ENCODE measurements at regions not wholly inside any gene's neighbourhood (a gene's known extent, or its start where the extent isn't known, plus 50 kb on each side); places are given as distances from the start of the nearest gene placed in this dataset.
"Not testable (repeated sequence)": the region's sequence is repeated elsewhere in the genome, so short reads cannot be mapped to it uniquely, and the experiment has no call there.

- DNase-seq: no peak
Measured at GRCh38 chr3:105982207-105982606, 113.4 kb upstream of the CBLB start.

- no peak for DNase-seq
Measured at GRCh38 chr3:105984837-105985236, 116.0 kb upstream of the CBLB start.

DNA sequence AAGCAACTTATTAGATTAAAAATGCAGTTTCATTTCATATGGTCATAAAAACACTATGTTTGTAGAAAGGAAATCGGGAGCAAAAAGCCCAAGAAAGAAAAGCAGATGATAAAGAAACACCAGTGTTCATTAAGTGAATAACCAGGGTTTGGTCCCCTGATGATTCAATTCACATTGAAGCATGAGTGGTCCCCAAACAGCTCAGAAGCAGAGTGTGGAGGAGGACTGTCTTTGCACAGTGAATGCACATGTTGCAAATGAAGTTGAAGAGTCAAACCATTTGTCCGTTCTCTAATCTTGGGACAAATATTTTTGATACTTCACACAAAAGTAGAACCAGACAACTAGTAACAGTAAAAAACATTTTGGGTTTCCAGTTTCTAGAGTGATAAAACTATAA is 117.5 kb upstream of the CBLB start:
- DNase-seq: not testable (repeated sequence)

- DNase-seq: no peak
Measured at GRCh38 chr3:105987809-105988208, 119.0 kb upstream of the CBLB start.

DNA sequence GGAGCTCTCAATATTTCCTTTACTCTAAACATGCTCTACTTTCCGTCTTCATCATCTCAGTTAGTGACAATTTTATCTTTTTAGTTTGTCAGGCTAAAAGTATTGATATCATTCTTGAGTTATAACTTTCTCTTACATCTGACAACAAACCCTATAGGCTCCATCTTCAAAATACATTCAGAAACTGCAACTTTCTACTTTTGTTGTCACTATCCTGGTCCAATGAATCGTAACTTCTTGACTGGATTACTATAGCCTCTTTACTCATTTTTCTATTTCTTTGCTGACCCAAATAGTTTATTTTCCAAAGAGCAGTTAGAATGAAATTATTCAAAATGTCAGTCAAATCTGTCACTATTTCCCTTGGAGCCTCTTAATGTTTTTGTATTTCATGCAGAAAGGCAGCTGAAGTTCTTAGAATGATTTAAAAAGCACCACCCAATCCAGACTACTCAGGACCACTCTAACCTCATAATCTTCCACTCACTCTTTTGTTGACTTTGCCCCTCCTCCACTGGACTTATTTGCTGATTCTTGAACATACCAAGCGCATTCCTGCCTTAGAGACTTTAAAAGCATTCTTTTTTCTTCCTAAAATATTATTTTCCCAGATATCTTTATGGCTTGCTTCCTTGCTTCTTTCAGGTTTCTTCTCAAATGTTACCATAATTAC is 119.9 kb upstream of the CBLB start:
- no peak for DNase-seq

DNA sequence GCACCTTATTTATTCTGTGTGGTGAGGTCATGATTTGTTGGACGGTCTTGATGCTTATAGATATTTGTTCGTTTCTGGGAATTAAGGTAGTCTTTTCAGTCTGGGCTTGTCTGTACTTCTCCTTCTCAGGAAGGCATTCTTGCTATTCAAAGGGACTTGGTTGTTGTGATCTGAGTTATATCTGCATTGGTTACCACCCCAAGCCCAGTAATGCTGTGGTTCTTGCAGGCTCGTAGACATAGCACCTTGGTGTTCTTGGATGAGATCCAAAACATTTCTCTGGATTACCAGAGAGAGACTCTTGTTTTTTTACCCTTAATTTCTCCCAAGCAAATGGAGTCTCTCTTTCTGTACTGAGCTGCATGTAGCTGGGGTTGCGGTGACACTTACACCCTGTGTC is 128.0 kb upstream of the CBLB start:
- DNase-seq: no peak

DNA sequence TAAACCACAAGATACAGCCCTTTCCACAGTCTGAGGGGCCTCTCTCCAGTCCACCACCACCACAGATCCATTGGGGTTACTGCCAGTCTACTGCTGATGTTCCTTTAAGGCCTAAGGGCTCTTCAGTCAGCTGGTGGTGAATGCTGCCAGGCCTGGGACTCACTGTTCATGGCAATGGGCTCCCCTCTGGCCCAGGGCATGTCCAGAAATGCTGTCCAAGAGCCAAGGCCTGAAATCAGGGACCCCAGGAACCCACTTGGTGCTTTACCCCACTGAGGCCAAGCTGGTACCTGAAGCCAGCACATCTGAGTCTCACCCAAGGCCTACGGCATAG is 128.6 kb upstream of the CBLB start:
- no peak for DNase-seq

DNA sequence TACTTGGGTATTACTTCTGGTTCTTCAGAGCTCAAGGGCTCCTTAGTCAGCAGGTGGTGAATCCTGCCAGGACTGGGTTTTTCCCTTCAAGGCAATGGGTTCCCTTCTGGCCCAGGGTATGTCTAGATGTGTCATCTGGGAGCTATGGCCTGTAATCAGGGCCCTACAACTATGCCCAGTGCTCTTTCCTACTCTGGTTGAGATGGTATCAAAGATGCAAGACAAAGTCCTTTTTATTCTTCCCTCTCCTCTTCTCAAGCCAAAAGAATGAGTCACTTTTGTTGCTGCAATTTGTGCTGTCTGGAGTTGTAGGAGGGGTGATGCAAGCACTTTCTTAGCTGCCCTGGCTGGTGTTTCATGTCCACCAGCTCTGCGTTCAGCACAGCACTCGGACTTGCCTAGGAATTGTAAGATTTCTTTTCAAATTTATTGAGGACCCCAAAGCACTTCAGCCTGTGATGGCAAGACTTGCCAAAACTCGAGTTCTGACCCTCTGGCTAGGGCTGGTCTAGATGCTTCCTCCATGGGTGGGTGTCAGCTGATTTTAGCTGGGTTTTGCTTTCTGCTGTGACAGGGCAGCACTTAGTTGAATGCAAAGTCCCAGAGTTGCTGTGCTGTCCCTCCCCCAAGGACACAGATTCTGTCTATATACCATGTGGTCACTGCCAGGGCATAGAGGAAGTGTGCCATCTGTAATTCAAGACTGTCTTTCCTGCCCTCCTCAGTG is 129.2 kb upstream of the CBLB start:
- DNase-seq: no peak

DNA sequence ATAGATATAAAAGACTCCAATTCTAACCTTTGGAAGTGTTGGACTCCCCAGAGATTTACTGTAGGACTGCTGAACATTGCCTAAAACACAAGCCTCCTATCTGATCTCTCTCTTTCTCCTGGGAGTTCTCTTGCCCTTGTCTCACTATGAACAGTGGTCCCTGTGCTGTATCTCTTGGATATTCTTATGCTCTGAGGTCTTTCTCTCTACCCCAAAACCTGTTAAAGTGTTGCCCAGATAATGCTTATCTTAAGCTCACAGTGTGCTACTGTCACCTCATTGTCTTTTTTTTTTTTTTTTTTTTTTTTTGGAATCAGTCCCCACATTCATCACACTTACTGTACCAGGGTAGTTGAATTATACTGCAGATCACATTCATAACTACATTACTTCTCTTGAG is 131.0 kb upstream of the CBLB start:
- DNase-seq: no peak

- no peak for DNase-seq
Measured at GRCh38 chr3:106001923-106002322, 133.1 kb upstream of the CBLB start.

DNA sequence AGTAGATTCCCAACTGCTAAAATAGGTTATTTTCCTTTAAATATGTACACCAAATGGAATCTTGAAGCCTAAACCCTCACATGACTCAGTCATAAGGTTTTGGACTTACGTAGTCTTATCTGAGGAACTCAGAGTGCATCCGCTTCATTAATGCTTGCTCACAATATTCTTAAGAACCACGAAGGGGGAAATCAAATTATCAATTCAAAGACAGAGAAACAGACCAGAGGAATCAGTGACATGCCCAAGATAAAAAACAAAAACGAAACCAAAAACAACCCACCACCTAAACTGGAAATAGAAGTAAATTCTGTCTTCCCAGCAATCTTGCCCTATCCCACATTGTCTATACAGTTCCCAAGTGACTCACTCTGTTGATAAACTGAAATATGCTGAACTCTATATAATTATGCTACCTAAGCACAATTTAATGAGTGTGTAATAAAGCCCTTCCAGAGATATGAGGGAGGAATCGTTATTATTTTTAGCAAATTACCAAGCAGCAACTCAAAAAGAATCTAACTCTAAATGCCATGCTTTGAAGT is 135.4 kb upstream of the CBLB start:
- DNase-seq: no peak

- no peak for DNase-seq
Measured at GRCh38 chr3:106004826-106005225, 136.0 kb upstream of the CBLB start.

DNA sequence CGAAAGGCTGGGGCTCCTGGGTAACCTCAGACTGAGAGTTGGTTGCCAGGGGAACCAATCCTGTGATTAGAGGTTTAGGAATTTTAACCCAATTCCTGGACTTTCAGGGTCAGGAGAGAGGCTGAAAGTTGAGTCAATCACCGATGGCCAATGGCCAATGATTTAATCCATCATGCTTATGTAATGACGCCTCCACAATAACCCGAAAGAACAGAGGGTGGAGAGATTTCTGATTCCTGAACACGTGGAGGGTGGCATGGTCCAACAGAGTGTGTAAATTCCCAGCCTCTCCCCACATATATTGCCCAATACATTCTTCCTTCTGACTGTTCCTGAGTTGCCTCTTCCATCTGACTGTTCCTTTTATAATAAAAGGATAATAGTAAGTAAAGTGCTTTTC is 137.2 kb upstream of the CBLB start:
- no peak for DNase-seq

DNA sequence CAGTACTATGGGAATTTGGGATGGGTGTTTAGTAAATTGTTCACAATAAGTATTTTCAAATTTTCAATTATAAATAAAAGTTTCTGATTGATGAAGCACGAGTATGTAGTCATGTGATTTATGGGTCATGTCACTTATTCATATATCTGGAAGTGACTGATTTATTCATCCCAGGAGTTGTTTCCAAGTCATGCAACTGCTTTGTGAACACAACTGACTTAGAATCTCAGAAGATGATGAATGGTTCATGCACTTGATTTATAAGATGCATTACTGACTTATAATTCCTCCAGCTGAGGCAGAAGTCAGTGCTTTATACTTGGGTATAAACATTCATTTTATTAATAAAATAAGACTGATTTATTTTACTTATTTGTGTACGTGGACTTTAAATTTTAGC is 137.8 kb upstream of the CBLB start:
- DNase-seq: no peak

GRCh38 chr3:106007512-106007911 is 138.7 kb upstream of the CBLB start:
- no peak for DNase-seq

GRCh38 chr3:106008766-106009165 is 140.0 kb upstream of the CBLB start:
- no peak for DNase-seq

GRCh38 chr3:106010829-106011228 is 142.0 kb upstream of the CBLB start:
- no peak for DNase-seq

DNA sequence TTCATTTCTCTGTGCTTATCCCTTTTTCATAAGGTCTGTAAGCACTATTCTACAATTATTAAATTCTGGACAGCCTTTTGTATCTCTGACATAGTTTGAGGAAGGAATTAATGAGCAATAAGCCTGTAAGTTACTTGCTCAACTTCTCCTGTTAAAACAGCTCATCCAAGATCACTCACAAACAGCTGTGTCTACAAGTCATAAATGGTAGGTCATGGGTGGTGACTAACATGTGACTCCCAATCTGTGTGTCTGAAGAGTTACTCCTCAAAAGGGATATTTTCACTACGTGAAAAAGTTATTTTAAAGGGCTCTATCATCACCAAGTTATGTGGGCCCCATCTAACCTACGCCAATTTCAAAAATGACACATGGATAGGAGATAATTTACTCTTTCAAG is 145.2 kb upstream of the CBLB start:
- no peak for DNase-seq

DNA sequence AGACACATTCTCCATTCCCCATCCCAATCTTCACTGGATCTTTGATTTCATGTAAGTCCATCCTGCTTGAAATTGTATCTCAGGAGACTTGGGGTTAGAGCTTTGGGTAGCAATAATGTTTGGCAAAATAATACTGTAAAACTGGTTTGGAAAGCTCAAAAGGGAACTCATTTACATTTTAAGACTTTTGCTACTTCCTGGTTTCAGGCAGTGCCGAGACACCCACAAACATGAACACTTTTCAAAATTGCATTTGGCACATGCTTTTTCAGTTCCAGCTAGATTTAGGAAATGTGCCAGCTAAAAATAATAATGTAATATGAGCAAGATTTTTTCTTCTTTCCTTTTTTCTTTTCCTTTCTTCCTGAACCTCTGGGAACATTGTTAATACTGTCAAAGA is 145.7 kb upstream of the CBLB start:
- DNase-seq: no peak

- no peak for DNase-seq
Measured at GRCh38 chr3:106014971-106015370, 146.2 kb upstream of the CBLB start.

DNA sequence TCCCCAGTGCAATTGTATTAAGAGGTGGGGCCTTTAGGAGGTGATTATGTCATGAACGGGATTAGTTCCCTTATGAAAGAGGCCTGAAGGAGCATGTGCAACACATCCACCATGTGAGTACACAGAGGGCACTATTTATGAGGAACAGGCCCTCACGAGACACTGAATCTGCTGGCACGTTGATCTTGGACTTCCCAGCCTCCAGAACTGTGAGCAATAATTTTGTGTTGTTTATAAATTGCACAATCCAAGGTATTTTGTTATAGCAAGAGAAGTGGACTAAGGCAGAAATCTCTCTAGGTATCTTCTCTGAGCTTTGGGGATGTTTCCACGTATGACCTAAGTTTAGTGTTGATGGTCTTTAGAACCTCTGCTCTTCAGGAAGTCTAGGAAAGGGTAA is 149.3 kb upstream of the CBLB start:
- no peak for DNase-seq

GRCh38 chr3:106018929-106019550 is 150.2 kb upstream of the CBLB start:
- DNase-seq: no peak

DNA sequence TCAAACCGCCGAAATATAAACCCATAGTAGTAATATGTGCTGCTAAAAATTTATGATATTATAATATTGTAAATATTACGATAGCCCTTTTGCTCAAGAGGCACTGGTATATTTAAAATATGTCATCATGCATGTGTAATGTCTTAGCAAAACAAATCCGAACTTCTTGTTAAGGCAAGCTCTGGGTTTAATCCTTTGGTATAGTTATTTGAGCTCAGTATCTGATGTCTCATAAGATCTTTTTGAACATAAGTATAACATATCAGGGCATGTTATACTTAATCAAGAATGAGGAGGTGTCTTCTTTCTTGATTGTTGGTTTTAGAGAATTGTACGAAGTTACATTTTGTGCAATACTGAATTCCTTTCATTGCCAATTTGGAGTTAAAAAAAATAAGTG is 154.1 kb upstream of the CBLB start:
- DNase-seq: no peak

DNA sequence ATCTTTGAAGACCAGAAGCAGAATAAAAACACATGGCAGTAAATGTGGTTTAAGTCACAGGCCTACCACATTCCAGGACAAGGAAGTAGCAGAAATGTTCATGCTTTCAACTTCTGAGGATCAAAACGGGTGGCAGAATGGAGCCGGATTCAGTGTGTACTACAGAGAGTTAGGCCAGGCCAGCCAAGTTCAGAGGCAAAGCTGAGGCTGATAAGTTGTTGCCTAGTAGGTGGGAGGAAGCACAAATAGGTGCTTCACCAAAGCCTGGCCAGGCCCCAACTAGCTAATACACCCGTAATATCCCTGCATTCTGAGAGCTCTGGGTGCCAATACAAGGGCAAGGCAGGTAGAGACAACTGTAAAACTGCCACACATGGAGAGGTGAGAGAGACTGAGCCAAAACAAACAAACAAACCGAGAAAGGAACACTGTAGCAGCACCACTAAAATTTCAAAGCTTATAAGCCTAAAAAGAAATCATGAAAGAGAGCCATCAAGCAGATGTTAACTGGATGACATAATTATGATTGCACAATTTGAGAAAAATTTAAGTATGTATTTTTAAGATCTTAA is 156.4 kb upstream of the CBLB start:
- no peak for DNase-seq

Measured in activated effector memory CD4-positive, alpha-beta T cell treated with anti-CD3 and anti-CD28 coated beads, Interleukin-2, amount 50 U/mL, for 16 hours (primary cell).